C4-2B (cell line): ENCODE measurements at regions not wholly inside any gene's neighbourhood (a gene's known extent, or its start where the extent isn't known, plus 50 kb on each side); places are given as distances from the start of the nearest gene placed in this dataset.

Experiments
- H3K27ac ChIP-seq: fragments of 450-650 bp; 2 replicates; pipeline ENCODE4 v1.5.1; 2017
- ZFX ChIP-seq: fragments of 450-650 bp; IDR thresholded peaks from 2 replicates; pipeline ENCODE4 v1.6.1; 2017
- TF ChIP-seq, protein P1 (sequence below): fragments of 450-650 bp; conservative IDR thresholded peaks from 2 replicates; pipeline ENCODE4 v1.5.1; 2017; ENCODE audit warnings: mild to moderate bottlenecking

DNA sequence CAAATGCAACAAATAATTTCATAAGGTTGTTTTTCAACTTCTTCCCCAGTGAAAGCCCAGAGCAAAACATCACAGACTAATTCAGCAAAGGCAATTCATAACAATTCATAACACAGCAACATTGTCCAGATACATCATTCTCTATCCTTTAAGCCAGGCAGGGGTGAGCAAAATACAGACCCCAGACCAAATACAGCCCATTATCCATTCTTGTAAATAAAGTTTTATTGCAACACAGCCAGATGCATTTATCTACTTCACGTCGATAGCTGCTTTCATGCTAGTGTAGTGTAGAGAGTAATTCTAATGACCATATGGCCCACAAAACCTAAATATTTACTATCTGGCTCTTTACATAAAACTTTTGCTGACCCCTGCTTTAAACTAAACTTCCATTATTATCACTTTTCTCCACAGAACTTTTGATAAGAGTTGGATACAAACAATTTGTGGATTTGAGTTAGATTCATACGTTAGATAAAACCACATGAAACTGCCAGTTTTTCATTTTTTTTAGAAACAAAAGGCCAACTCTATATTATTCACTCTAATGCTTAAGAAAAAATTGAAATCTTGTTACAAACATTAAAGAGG, 174.4 kb downstream of the DUSP6 start:
- no peak overlapping the region for H3K27ac ChIP-seq
- TF ChIP-seq, protein P1, sequence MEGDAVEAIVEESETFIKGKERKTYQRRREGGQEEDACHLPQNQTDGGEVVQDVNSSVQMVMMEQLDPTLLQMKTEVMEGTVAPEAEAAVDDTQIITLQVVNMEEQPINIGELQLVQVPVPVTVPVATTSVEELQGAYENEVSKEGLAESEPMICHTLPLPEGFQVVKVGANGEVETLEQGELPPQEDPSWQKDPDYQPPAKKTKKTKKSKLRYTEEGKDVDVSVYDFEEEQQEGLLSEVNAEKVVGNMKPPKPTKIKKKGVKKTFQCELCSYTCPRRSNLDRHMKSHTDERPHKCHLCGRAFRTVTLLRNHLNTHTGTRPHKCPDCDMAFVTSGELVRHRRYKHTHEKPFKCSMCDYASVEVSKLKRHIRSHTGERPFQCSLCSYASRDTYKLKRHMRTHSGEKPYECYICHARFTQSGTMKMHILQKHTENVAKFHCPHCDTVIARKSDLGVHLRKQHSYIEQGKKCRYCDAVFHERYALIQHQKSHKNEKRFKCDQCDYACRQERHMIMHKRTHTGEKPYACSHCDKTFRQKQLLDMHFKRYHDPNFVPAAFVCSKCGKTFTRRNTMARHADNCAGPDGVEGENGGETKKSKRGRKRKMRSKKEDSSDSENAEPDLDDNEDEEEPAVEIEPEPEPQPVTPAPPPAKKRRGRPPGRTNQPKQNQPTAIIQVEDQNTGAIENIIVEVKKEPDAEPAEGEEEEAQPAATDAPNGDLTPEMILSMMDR, result no peak
- TF ChIP-seq ZFX, result no peak

DNA sequence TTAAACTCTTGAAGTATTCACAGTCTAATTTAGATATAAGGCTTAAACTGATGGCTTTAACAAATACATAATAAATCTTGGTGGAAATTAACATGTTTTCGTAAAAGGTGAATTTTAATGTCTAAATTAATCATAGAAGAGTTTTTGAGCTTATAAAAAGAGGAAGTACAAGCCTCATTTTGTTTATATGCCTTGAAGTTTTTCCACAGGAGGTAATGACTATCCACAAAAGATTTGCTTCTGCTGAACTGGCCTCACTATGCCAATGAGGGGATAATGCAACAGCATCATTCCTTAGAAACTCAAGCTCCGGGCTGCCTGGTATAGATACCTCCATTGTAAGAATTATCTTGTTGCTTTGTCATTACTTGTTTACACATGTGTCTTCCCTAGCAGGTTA, 175.6 kb downstream of the DUSP6 start:
- TF ChIP-seq, protein P1, result no peak
- TF ChIP-seq ZFX, result no peak
- no peak overlapping the region for H3K27ac ChIP-seq

DNA sequence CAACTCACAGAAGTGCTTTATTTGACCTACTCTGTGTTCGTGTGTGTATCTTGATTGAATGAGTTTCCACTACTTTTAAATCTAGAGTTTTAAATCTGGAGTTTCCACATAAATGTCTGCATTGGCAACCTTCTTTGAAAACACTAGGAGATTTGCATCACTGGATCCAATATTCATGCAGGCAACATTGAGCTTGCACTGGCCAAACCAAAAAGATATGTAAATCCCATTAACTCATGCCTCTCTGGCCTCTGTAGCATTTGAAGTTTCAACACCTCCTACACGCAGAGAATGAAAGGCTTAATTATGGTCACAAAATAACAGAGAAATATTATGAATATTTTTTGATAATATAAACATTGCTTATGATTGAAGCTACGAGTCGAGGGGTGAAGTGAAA, 178.6 kb downstream of the DUSP6 start:
- TF ChIP-seq, protein P1, result no peak
- no peak for TF ChIP-seq ZFX
- no peak overlapping the region for H3K27ac ChIP-seq

DNA sequence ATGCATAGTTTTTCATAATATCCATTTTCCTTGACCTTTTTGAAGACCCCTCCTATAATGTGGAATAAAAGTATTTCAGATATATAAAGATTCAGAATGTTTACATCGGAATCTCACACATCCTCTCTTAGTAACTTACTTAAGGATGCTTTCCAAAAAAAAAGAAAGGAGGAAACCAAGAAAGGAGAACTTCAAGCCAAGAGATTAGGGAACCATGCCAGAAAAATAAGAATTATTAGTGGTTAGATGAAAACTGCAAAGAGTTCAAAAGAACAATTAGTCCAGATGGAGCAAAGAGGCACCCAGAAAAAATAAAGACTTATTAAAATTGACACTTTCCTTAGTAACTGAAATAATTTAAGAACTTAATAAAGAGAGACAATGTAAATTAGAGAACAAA, 179.2 kb downstream of the DUSP6 start:
- TF ChIP-seq, protein P1, result no peak
- no peak for TF ChIP-seq ZFX
- no peak overlapping the region for H3K27ac ChIP-seq

DNA sequence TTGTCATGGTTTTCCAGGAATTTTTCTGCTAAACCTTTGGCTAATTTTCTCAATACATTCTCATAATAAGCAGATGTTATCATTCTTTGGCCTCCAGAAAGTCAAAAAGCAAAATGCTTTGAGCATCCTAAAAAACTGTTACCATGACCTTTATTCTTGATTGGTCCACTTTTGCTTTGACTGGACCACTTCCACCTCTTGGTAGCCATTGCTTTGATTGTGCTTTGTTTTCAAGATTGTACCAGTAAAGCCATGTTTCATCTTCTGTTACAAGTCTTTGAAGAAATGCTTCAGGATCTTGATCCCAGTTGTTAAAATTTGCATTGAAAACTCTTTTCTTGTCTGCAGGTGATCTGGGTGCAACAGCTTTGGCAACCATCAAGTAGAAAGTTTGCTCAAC, 180.1 kb downstream of the DUSP6 start:
- no peak overlapping the region for H3K27ac ChIP-seq
- TF ChIP-seq ZFX, result no peak
- TF ChIP-seq, protein P1, result no peak

DNA sequence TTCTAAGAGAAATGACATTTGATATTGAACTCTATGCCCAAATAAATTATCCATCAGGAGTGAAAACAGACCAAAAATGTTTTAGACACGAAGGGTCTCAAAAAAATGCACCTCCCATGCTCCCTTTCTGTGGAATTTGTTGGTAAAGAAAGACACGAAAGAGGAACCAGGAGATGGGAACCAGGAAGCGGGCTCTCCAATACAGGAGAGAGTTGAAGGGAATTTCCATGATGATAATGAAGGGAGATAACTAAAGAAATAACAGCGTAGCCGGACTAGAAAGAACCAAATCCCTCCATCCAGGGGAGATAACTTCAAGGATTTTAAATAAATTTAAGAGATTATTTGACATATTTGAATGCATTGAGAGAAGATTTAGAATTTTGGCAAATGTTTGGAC, 183.0 kb downstream of the DUSP6 start:
- no peak overlapping the region for H3K27ac ChIP-seq
- no peak for TF ChIP-seq ZFX
- TF ChIP-seq, protein P1, result no peak

DNA sequence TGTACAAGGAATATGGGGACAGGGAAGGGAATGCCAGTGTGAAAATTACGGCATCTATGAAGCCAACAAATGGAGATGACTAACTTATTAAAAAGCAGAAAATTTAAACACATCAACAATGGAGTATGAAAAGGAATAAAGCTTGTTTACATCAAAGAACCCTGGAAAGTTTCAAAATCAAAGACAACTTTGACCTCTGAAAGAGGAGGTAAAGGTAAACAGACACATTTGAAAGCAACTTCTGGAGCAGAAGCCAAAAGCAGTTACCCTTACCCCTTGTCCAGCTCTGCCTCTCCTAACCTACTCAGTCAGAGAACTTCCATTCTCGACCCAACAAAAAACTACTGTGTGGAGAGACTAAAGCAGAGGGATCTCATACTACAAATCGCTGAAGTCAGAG, 184.3 kb downstream of the DUSP6 start:
- TF ChIP-seq ZFX, result no peak
- TF ChIP-seq, protein P1, result no peak
- no peak overlapping the region for H3K27ac ChIP-seq
